Ureter (tissue), 1 donor: ENCODE measurements at regions not wholly inside any gene's neighbourhood (a gene's known extent, or its start where the extent isn't known, plus 50 kb on each side); places are given as distances from the start of the nearest gene placed in this dataset.
"Not testable (repeated sequence)": the region's sequence is repeated elsewhere in the genome, so short reads cannot be mapped to it uniquely, and the experiment has no call there.

Source experiments
- DNase-seq: peaks from one replicate; pipeline ENCODE4 v3.0.0-alpha.2; 2020; ENCODE audit warnings: low spot score
- donor health status: DM: yes; HTN: yes; CAD: no.

DNA sequence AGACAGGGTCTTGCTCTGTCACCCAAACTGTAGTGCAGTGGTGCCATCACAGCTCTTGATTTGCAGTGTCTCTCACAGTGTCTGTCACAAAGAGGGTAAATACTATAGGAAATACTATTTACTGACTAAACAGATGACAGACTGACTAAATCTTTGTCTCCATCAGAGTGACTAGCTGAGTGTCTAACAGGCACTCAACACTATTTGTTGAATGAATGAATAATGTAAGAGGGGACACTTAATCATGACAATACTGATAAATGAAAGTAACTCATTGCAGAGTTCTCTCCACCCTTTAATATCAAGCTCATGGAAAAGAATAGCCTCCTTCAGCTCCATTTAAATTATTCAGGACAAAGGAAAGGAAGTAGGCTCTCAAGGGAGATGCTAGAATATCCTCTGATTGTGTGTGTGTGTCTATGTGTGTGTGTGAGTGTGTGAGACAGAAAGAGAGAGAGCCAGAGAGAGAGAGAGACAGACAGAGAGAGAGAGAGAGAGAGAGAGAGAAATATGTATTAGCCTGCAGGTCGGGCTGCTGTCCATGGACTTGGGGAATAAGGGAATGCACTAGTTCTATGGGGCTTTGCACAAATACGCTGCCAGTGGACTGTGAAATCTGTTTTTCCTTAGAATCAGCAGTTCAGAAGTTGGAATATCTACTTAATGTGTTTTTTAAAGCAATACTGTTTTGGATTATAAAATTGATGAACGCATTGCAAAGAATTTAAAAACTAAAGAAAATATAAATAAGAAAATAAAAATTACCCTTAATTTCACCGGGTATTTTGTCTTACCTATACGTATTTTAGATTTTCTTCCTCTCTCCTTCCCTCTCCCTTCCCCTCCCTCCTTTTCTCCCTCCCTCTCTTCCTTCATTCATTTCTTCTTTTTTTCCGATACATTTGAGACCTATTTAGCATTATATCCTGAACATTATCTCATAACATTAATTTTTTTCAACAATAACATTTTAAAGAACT lies 132.9 kb upstream of the LRIG1 start:
- no peak for DNase-seq

DNA sequence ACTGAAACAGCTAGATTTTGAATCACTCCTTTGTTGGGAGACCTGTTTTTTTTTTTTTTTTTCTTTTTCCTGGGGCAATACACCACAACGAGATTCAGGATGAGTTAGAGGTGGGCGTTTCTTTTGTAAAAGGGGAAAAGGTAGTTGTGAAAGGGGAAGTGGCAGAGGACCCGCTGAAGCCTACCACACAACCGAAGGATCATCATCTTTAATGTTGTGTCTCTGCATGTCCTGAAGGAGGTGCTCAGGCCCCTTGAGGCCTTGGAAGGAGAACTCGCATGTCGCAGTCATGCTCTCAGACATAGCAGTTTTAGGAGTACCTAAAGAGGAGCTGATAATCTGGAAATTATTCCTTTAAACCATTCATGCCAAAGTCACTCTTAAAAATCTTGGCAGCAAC lies 137.9 kb upstream of the LRIG1 start:
- no peak for DNase-seq

DNA sequence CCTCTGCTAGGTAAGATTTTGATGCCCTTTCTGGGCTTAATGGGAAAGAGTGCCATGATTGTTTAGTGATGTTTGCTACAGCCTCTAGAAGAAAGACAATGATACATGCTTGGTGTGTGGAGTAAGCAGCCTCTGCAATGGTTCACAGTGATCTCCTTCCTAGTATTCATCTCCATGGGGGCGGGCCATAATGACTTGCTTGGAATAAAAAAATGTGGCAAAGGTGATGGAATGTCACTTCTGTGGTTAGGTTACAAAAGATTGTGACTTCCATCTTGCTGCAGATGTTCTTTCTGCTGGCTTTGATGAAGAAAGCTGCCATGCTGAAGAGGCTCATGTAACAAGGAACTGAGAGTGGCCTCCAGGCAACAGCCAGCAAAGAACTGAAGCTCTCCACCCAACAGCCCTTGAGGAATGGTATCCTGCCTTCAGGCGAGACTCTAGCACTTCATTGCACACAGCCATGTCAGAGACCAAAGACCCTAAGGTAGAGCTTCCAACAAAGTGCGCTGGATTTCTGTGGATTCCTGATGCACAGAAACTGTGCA lies 139.1 kb upstream of the LRIG1 start:
- no peak for DNase-seq

DNA sequence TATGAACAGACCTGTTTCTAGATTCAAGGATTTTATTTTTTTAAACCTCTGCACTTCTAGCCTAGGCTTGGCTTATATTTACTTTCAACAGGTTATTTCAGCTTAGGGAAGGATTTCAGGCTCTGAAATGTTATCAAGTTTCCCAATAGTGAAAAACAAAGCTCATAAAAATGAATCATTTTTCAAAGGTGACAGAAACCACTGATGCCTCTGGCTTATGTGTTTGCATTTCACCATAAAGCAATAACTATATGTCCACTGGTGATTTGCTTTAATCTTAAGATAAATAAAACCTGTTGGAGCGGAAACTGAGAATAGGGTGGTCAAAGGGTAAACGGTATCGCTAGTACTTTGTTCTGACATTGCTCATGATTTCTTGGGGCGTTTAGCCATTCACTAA lies 141.2 kb upstream of the LRIG1 start:
- no peak for DNase-seq

DNA sequence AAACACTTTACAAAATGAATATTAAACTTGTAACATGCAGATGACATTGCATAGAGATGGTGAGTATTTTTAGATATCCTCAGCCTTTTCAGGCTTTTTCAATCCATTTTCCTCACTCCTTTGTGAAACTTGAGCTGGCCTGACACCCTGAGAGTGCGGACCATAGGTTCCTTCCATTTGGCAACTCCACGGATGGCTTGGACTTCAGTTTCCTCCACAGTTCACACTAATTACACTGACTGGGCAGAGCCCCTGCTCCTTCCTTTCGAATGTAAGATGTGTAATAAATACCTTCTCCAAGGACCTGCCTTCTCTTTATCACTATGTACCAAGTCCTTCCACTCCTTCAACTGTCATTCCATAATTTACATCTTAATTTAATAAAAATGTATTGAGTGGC lies 141.7 kb upstream of the LRIG1 start:
- no peak for DNase-seq

DNA sequence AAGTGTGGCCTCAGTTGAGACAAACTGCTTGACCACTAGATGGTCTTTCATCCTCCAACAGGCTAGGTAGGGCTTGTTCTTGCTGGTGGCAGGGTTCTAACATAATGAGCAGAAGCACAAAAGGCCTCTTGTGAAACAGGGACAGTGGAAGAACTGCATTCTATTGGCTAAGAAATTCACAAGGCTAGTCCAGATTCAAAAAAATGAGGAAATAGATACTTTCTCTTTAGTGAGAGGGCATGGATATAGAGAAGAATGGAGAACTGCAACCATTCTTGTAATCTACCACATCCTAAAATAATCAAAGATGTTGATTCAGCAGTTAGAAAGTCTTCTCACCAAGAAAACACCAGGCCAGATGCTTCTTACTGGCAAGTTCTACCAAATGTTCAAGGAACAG lies 143.7 kb upstream of the LRIG1 start:
- DNase-seq, result no peak

DNA sequence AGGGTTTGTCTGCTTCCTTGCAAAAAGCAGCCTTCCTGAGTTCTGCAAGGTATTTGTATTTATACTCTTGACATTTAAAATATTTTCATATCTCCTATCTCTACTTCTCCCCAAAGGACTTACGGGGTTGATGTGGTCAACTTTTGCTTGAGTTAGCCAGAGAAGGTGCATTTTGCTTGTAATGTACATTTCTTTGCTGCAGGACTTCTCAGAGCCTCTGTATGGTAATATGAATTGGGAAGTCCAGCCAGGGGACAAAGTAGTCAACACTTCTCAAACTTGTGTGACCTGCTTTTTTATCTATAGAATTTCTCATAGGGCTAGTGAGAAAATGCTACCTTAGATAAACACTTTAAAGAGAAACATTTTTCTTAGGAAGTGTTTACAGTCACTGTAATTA lies 148.2 kb upstream of the LRIG1 start:
- DNase-seq, result no peak

DNA sequence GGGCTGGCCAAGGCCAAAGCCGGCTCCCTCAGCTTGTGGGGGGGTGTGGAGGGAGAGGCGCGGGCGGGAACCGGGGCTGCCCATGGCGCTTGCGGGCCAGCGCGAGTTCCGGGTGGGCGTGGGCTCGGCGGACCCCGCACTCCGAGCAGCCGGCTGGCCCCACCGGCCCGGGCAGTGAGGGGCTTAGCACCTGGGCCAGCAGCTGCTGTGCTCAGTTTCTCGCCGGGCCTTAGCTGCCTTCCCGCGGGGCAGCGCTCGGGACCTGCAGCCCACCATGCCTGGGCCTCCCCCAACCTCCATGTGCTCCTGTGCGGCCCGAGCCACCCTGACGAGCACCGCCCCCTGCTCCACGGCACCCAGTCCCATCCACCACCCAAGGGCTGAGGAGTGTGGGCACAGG lies 150.7 kb upstream of the LRIG1 start:
- not testable (repeated sequence) for DNase-seq

DNA sequence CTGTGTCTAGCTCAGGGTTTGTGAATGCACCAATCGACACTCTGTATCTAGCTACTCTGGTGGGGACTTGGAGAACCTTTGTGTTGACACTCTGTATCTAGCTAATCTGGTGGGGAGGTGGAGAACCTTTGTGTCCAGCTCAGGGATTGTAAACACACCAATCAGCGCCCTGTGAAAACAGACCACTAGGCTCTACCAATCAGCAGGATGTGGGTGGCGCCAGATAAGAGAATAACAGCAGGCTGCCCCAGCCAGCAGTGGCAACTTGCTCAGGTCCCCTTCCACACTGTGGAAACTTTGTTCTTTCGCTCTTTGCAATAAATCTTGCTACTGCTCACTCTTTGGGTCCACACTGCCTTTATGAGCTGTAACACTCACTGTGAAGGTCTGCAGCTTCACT lies 151.3 kb upstream of the LRIG1 start:
- DNase-seq, result not testable (repeated sequence)

DNA sequence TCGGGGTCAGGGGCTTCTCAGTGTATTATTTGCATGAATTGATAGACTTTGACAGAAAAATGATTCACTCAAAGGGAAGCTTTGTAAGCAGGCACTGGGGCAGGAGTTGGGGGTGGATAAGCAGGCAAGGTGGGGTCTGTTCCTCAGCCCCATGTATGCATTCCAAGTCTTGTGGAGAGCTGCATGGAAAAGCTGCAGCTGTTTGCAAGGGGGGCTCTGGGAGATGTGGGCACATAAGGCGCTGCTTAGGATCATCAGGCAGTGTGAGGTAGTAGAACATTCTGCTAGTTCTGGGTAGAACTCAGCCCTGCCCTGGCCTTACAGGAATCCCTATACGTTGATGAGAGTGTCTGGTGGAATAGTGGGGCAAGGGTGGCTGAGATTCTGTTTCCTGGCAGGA lies 154.2 kb upstream of the LRIG1 start:
- DNase-seq, result no peak

DNA sequence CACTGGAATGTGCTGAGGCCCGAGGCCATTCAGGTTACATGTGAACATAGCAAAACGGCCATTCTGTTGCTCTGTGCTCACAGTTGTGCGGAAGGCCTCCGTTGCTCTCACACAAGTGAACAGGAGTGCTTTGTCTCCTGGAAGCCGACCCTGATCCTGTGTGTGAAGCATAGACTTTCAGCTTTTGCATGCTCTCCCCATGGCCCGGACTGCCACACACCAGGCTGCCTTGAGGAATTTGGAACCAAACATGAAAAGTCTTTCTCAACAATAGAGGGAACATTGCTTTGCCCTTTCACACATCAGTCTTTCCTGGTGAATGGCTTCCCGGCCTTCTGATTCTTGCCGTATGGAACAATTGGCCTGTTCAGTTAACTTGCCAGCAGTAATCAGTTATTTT lies 154.8 kb upstream of the LRIG1 start:
- DNase-seq, result no peak

DNA sequence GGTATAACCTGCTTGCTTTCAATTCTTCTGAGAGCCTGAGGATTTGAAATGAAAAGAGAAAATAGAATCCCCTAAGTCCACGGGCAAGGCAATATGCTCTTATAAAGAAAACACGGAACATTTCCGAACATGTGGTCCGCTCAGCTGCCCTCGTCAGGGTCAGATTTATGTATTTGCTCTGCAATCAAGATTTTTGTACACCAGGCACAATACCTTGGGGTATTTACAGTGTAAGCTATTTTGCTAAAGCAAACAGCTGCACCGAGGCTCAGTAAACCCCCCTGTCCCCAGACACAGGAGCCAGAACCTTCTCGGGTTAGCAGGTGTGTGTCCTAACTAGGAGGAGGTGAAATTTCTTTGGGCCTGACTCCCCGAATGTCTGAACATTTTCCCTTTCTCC lies 155.8 kb upstream of the LRIG1 start:
- no peak for DNase-seq

DNA sequence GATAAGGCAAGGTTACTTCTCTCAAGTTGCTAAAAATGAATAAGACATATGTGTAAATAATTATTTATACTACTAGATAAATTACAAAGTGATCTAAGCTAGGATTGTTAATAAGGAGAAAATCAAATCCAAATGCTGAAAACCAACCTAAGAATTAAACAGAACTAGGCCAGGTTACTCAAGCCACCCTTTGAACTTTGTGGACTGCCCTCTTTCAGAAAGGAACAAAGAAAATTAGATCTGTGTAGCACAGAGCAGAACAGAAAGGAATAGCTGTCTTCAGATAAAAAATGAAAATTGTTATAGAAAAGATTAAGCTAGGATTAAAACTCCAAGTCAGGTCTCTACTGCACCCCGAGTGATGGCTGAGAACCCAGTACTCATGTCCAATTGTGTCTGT lies 158.2 kb upstream of the LRIG1 start:
- no peak for DNase-seq

DNA sequence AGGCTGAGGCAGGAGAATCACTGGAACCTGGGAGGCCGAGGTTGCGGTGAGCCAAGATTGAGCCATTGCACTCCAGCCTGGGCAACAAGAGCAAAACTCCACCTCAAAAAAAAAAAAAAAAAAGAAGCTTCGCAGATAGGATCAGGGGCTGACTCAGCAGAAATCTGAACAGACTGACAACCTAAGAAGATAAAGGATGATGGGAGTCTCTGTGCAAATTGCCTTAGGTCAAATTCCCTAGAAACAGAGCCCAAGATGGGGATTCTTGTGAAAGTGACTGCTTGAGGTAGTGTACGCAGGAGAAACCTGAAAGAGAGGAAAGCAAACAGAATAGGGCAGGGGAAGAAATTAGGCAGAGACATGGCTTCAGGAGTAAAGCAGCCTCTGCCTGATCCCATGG lies 160.8 kb upstream of the LRIG1 start:
- DNase-seq, result no peak

DNA sequence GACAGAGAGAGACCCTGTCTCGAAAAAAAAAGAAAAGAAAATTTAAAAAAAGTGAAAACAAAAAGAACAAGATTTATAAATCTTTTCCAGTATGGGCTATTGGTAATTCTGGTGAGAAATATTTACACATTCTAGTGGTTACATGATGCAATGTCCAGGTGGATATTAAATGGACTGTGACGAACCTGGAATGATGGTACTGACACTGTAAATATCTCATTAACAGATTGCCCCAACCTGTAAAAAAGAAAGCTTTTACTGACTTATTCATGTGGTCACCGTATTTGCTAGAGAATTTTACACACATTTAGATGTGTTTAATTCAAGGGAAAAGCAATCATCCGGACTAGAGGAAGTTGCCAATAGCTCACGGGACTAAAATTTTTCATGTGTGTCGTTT lies 162.1 kb upstream of the LRIG1 start:
- no peak for DNase-seq

DNA sequence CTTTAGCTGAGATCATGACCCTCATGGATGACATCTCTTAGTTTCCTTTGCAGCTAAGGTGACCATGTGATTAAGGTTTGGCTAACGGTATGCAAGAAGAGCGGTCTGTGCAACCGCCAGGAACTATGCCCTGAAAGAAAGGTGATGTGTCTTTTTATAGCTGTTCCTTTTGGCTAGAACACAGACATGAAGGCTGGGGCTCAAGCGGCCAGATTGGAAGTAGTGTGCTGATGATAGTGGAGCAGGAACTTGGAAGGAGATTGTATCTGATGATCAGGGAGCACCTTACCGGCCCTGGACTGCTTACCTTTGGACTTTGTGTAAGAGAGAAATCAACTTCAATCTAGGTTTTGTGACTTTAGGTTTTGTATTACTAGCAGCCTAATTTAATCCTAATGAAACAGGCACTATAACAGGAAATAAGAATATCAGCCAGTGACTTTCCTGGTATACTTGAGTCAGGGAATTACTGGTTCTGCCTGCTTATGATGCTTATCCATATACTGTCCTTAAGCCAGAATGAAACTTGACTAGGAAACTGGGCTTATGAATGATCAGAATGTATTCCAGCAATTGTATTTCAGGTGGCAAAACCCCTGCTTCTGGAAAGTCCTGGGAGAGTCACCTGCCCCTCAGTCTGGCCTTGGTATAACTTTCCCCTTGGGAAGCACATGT lies 164.3 kb upstream of the LRIG1 start:
- no peak for DNase-seq

DNA sequence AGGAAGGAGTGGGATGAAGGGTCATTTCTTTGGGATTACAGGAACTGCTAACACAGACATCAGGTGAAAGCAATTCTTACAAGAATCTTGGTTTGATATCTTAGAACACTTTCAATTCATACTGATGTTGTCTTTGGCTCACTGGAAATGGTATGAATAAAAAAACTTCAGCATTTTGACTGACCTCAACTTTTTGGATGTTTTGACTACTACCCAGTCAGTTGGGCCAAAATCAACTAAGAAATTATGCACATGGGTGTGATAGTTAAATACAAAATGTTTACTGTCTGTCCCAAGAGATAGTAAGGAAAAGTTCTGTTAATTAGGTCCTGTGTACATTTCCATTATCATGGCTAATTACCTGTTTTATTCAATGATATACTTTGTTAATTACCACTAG lies 165.5 kb upstream of the LRIG1 start:
- no peak for DNase-seq

DNA sequence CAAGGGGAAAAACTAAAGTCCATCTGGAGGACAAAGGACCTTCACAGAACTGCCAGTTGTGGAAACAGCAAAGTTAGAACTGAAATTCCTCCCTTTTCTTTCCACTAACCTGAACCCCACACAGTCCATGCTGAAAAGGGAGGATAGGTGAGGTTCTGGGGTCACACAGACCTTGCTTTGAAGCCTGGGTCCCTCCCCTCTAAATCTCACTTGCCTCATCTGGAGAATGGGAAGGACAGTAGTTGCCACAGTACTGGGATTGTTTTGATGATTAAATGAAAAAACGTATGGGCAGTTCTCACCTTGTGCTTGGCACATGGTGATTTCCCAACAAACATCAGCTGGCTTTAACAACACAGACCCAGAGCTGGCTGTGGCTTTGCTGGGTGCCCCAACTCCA lies 166.4 kb upstream of the LRIG1 start:
- DNase-seq, result no peak

DNA sequence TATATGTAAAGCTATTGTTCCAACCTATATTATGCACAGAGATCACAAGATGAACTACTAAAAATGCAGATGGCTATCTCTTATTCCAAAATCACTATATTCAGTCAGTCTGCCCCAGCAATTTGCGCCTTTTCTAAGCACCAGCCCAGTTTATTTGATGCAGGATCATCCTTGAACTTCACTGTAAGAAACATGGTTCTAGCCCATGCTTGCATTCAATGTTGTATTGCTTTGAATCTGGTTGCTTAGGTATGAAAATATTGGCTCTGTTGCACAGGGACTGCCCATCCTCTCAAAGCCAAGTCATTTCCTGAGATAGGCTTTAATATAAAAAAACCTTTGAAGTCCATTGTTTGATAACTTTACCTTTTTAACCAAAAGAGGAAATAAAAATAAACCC lies 170.5 kb upstream of the LRIG1 start:
- DNase-seq, result no peak

DNA sequence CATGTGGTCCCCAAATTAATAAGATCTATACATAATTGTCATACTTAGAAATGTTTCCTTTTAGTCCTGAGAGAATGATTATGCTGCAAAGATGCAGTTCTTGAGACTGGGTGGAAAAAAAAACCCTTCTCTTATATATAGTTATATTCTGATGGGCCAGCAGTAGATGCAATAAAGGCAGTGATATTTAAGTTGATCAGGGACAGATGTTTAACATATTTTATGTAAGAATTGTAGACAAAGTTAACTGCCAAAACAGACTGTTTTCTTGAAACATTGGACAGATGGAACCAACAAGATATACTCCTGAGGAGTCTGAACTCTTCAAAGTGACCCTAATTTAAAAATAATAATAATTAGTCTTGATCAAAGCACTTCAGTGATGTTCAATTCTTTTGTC lies 172.0 kb upstream of the LRIG1 start:
- DNase-seq, result no peak

DNA sequence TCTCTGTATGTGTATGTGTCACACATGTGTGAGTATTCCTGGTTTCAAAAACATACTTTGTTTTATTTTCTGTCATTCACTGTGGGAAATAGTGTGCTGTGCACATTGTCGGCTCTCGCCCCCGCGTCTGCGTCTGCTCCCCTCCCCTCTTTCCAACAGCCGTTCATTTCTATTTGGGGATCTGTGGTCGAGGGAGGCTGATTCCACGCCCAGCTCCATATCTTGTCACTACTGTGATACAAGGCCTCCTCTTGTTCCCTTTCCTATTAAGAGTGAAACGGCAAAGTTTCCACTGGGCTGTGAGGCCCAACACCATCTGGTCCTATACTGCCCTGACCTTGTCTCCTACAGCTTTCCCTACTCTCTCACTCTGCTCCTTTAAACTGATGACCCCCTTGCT lies 172.5 kb upstream of the LRIG1 start:
- DNase-seq, result no peak

DNA sequence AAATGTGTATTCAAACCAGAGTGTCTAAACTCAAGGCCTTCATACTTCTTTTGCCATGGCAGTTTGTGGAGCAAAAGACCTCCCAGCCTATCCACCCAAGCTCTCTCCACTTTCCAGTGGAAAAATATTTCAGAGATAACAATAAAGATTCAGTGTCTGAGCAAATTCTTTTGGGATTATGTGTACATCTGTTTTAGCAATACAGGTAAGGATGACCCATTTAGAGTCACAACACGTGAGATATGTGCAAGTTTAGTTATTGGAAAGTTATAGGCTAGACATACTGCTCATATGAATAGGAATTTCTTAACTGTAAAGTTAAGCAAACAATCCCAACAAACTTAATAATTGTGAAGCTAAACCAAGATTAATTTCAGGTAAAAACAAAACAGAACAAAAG lies 174.5 kb upstream of the LRIG1 start:
- no peak for DNase-seq
